HG03457 (cell line): ENCODE measurements at regions not wholly inside any gene's neighbourhood (a gene's known extent, or its start where the extent isn't known, plus 50 kb on each side); places are given as distances from the start of the nearest gene placed in this dataset.
"Not testable (repeated sequence)": the region's sequence is repeated elsewhere in the genome, so short reads cannot be mapped to it uniquely, and the experiment has no call there.

ENCODE experiments used
- ATAC-seq: cut with Tn5 transposase; IDR thresholded peaks from one replicate; pipeline ENCODE4 v1.9.1; 2021; ENCODE audit warnings: moderate number of reproducible peaks; ENCODE audit not compliant: unreplicated experiment

DNA sequence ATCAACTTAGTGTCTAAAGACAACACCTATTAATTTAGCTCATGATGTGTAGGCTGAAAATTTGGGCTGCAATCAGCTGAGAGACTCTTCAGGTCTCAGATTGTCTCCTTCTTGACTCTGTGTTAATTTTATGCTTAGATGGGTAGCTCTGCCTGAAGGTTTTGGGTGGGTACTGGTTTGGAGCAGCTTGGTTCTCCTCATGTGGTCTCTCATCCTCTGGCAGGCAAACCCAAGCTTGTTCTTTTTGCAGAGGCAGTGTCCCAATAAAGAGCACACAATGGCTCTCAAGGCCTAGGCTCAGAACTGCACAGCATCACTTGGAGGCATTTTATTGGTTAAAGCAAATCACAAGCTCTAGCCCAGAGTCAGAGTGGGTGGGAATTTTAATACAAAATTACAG, 280.6 kb downstream of the BTBD3 start:
- ATAC-seq = no peak

GRCh38 chr20:12199703-12200102, 282.0 kb downstream of the BTBD3 start:
- no peak for ATAC-seq

GRCh38 chr20:12201289-12201991, 283.7 kb downstream of the BTBD3 start:
- ATAC-seq = no peak

- ATAC-seq = no peak
Measured at GRCh38 chr20:12203399-12203798, 285.7 kb downstream of the BTBD3 start.

- ATAC-seq = no peak
Measured at GRCh38 chr20:12203981-12204380, 286.3 kb downstream of the BTBD3 start.

- no peak for ATAC-seq
Measured at GRCh38 chr20:12207875-12208274, 290.2 kb downstream of the BTBD3 start.

DNA sequence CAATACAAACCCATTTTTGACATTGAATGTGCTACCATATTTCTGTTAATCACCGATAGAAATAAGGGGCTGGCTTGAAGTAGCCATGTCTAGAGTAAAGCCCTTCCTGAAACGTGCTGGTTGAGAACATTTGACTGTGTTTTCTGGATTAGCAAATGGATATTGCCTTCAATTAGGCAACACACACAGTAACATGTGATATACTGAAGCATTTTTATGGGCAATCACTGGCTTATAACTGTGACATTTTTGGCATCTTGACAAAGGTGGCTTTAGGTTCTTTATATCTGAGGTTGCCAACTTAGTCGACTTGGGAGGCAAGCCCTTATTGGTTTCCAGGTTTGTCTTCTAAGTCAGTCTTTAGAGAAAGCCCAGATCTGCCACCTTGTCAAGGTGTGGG, 292.9 kb downstream of the BTBD3 start:
- no peak for ATAC-seq

DNA sequence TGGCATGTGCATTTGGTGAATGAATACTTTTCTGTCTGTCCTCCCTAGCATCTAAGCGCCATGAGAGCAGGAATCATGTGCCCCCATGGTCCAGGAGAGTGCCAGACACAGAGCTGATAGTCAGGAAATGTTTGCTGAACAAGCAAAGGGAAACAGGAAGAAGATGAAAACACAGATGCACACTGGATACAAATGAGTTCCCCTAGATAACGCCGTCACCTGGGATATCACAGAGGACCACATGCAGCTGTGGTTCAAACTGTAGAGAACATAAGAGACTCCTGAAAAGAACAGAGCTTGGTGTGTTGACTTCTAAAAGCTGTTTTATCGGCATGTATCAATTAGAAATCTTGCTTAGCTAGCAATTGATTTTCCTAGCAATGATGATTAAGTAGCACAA, 293.7 kb downstream of the BTBD3 start:
- ATAC-seq = no peak

GRCh38 chr20:12217382-12217781, 299.7 kb downstream of the BTBD3 start:
- ATAC-seq = no peak

GRCh38 chr20:12219798-12220197, 302.1 kb downstream of the BTBD3 start:
- no peak for ATAC-seq

- no peak for ATAC-seq
Measured at GRCh38 chr20:12223057-12223456, 305.4 kb downstream of the BTBD3 start.

DNA sequence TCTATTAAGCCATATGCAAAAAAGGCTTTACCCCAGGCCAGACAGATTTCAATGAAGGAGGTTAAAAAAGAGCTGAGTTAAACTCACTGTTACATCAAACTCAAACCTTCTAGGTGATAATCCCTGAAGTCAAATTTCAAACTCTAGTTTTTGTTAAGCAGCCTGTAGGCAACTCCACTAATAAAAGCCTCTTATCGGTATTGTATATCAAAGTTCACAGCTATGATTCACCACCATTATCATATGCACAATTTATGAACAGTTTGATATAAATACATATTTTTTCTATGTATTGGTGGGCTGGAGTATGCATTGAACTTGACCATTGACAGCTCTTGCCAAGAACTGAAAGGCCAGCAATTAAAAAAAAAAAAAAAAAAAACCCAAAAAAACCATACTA, 308.2 kb downstream of the BTBD3 start:
- ATAC-seq = no peak

DNA sequence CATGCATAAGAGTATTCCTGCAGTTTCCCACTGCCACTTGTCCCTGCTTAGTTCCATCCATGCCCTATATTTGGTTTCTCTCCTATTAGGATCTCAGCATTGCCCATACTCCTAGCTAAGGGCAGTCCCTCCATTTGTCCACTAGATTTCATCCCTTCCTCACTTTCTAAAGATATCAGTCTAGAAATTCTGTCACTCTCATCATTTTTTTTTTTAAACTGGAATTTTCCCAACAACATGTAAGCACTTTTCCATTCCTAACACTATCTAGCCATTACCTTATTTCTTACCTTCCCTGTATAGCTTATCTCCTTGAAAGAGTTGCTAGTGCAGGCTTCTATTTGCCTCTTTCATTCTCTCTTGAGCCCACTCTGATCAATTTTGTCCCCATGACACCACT, 312.2 kb downstream of the BTBD3 start:
- no peak for ATAC-seq

GRCh38 chr20:12237772-12238171, 320.1 kb downstream of the BTBD3 start:
- no peak for ATAC-seq

- no peak for ATAC-seq
Measured at GRCh38 chr20:12241065-12241464, 323.4 kb downstream of the BTBD3 start.

DNA sequence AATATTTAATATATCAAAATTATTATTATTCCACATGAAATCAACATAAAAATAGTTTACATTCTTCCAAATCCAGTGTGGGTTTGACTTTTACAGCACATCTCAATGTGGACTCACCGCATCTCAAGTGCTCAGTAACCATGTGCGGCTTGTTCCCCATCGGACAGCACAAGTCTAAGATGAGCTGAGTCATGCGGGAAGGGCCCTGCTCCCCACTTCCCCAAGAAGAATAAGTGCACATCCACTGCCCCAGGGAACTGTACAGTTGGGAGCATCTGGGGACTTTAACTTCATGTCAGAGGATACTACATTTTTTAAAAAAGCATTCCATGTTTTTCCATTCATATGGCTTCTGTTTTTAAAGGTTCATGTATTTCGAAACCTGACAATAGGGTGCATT, 325.6 kb downstream of the BTBD3 start:
- ATAC-seq = no peak

- ATAC-seq = no peak
Measured at GRCh38 chr20:12248481-12248880, 330.8 kb downstream of the BTBD3 start.

GRCh38 chr20:12250661-12251060, 333.0 kb downstream of the BTBD3 start:
- not testable (repeated sequence) for ATAC-seq

- ATAC-seq = no peak
Measured at GRCh38 chr20:12252793-12253192, 335.1 kb downstream of the BTBD3 start.

DNA sequence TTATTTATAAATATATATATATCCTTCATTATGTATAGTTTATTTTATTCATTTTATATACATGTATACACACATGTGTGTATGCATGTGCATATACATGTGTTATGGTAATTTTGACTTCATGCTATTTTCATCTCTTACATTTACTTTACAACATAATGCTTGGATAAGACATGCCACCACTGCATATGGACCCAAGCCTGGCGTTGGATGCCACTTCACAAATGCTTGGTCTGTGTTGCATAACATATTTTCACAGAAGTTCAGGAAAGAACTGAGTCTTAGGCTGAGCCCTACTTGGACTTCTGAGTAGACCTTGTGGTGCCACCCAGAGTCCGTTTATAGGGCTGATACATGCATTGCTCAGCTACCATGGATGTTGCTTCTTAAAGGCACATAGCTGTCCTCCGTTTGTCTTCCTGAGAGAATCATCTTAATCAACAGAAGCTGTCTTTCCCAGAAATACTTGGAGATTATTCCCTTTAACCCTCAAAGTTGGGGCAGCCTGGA, 337.8 kb downstream of the BTBD3 start:
- no peak for ATAC-seq

GRCh38 chr20:12256806-12257205, 339.1 kb downstream of the BTBD3 start:
- no peak for ATAC-seq

GRCh38 chr20:12262747-12263146, 345.1 kb downstream of the BTBD3 start:
- ATAC-seq = no peak

DNA sequence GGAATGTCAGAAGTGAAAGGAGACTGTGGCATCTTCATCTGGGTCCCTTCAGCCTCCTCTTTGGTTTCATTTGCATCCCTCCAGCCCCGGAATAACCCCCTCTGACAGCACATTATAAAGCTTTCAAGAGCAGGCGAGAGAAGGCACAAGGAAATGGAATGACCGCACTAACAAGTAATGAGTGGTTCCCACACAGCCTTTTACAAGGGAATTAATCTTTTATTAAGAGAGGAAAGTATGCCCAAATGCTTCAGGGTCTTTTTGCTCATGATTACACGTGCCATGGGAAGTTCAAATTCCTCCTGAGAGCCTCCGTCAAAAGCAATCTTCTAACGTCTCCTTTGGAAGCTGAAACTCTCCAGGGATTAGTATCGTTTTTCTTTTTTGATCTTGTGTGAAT, 347.0 kb downstream of the BTBD3 start:
- ATAC-seq = no peak
